ENCODE measurements at regions not wholly inside any gene's neighbourhood (a gene's known extent, or its start where the extent isn't known, plus 50 kb on each side); places are given as distances from the start of the nearest gene placed in this dataset.

- Histone ChIP-seq H3K27ac (no peak overlapping the region), H3K27me3 (no peaks in the 10 kb centered on the region), H3K9me3 (no peaks in the 10 kb centered on the region), H3K36me3 (no peaks in the 10 kb centered on the region), H3K4me3 (no peak overlapping the region), H3K4me1 (no peaks in the 10 kb centered on the region)
- intact Hi-C loops (cut with DNase I; ENCODE audit: low total_unique reads): no loop called here
- no peak for DNase-seq (ENCODE audit: low spot score in 2 of 2)
- no peak for TF ChIP-seq POLR2AphosphoS5 (IDR thresholded peaks at IDR 0.05)
- TF ChIP-seq POLR2A (IDR thresholded peaks at IDR 0.05): no peak
- no peak for TF ChIP-seq CTCF (IDR thresholded peaks at IDR 0.05)
Observed at GRCh38 chr13:74771964-74772363, 637.8 kb upstream of the KLF12 start.

DNA sequence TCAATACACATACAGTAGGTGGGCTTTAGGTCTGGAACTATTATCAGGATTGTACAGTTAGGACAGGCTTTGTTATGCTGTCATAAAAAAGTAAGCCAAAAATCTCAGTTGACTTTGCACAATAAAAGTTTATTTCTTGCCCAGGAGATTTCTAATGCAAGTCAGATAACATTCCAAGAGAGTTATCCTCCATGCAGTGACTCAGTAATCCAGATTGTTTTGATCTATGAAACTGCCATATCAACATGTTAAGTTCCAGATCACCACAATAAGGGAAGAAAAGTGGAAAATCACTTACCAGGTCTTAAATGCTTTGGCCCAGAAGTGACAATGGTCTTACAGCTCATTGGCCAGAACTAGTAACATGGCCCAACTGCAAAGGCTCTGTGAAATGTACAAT, 636.2 kb upstream of the KLF12 start:
- Histone ChIP-seq H3K4me3 (no peak overlapping the region), H3K36me3 (no peaks in the 10 kb centered on the region), H3K9me3 (no peaks in the 10 kb centered on the region), H3K27ac (no peak overlapping the region), H3K27me3 (no peaks in the 10 kb centered on the region), H3K4me1 (no peaks in the 10 kb centered on the region)
- intact Hi-C loops (cut with DNase I; ENCODE audit: low total_unique reads): no loop called here
- DNase-seq (ENCODE audit: low spot score in 2 of 2): no peak
- TF ChIP-seq CTCF (IDR thresholded peaks at IDR 0.05) (no peak), POLR2AphosphoS5 (IDR thresholded peaks at IDR 0.05) (no peak)

DNA sequence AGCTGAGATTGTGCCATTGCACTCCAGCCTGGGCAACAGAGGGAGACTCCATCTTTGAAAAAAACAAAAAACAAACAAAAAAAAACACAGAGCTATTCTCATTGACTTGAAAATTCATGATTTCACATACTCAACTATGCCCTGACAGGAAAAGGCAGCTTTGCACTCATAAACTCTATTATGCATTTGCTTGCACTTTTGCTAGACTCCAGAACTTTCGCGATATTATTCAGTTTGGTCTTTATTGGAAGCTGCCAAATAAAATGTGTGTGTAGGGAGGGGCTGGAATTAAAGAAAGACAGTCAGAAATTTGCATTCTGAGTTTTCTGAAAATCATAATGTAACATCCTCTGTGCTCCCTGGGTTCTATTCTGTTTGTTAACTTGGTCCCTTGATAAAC, 635.1 kb upstream of the KLF12 start:
- H3K36me3 ChIP-seq: no peaks in the 10 kb centered on the region
- H3K4me3 ChIP-seq: no peak overlapping the region
- no peaks in the 10 kb centered on the region for H3K4me1 ChIP-seq
- TF ChIP-seq POLR2AphosphoS5 (IDR thresholded peaks at IDR 0.05) (no peak), POLR2A (IDR thresholded peaks at IDR 0.05) (no peak), CTCF (IDR thresholded peaks at IDR 0.05) (no peak)
- no peaks in the 10 kb centered on the region for H3K27me3 ChIP-seq
- no peak overlapping the region for H3K27ac ChIP-seq
- DNase-seq (ENCODE audit: low spot score in 2 of 2): no peak
- intact Hi-C loops (cut with DNase I; ENCODE audit: low total_unique reads): no loop called here
- H3K9me3 ChIP-seq: no peaks in the 10 kb centered on the region

- DNase-seq (ENCODE audit: low spot score in 2 of 2): no peak
- H3K27me3 ChIP-seq: no peaks in the 10 kb centered on the region
- H3K4me1 ChIP-seq: no peaks in the 10 kb centered on the region
- intact Hi-C loops (cut with DNase I; ENCODE audit: low total_unique reads): no loop called here
- TF ChIP-seq POLR2AphosphoS5 (IDR thresholded peaks at IDR 0.05): no peak
- no peak for TF ChIP-seq POLR2A (IDR thresholded peaks at IDR 0.05)
- no peak for TF ChIP-seq CTCF (IDR thresholded peaks at IDR 0.05)
- no peak overlapping the region for H3K27ac ChIP-seq
- H3K36me3 ChIP-seq: no peaks in the 10 kb centered on the region
- H3K9me3 ChIP-seq: no peaks in the 10 kb centered on the region
- no peak overlapping the region for H3K4me3 ChIP-seq
Observed at GRCh38 chr13:74768521-74769085, 634.4 kb upstream of the KLF12 start.

DNA sequence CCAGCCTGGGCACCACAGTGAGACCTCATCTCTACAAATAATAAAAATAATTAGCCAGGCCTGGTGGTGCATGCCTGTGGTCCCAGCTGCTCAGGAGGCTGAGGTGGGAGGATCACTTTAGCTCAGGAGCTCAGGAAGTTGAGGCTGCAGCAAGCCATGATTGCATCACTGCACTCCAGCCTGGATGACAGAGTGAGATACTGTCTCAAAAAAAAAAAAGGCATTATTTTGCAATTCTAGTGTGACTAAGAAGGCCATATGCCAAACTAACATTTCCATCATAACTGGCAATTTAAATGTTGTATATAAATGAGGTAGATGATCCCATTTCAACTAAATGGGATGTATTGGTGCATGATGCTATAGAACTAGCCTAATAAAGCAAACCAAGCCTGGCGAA, 632.8 kb upstream of the KLF12 start:
- H3K4me1 ChIP-seq: no peaks in the 10 kb centered on the region
- DNase-seq (ENCODE audit: low spot score in 2 of 2): no peak
- no peaks in the 10 kb centered on the region for H3K36me3 ChIP-seq
- intact Hi-C loops (cut with DNase I; ENCODE audit: low total_unique reads): no loop called here
- no peak for TF ChIP-seq CTCF (IDR thresholded peaks at IDR 0.05)
- no peak for TF ChIP-seq POLR2AphosphoS5 (IDR thresholded peaks at IDR 0.05)
- TF ChIP-seq POLR2A (IDR thresholded peaks at IDR 0.05): no peak
- H3K9me3 ChIP-seq: no peaks in the 10 kb centered on the region
- H3K27me3 ChIP-seq: no peaks in the 10 kb centered on the region
- no peak overlapping the region for H3K27ac ChIP-seq
- no peak overlapping the region for H3K4me3 ChIP-seq

All from breast epithelium (tissue), 4 donors.